GM18868 (cell line): ENCODE measurements at regions not wholly inside any gene's neighbourhood (a gene's known extent, or its start where the extent isn't known, plus 50 kb on each side); places are given as distances from the start of the nearest gene placed in this dataset.

Source experiments
- ATAC-seq: cut with Tn5 transposase; IDR thresholded peaks from one replicate; pipeline ENCODE4 v1.9.1; 2021; ENCODE audit warnings: mild to moderate bottlenecking, moderate library complexity; ENCODE audit not compliant: unreplicated experiment

DNA sequence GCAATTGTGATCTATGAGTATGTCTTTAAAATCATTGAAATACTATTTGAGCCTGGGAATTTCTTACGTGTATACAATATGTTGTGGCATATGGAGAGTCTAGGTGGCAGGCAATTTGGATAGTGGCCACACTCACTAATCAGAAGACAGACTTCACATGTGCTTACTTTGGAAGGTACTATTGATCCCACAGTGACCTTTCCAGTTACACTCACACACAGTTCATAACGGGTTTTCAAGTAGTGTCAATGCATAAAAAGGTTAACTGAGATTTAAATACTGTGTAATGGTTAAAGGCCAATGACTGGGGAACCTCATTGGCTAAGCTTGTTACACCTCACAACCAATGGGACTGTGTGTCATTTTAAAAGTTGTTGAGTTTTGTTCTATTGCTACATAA lies 783.2 kb downstream of the RPA4 start:
- ATAC-seq = no peak

DNA sequence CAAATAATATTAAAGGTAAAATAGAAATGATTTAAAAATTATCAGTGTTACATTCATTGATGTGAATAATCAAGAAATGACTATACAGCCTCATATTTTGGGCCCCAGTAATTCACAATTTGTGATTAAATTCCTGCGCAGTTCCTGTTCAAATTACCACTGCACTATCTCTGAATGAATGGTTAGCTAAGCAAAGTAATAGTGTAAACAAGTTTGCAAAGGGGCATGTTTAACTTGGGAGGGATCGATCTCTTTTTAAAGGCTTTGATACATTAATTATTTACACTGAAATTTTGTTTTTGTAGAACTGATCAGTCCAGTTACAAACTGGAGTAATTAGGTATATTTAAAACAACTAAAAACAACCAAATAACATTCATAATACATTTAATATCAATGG lies 784.4 kb downstream of the RPA4 start:
- ATAC-seq = no peak

DNA sequence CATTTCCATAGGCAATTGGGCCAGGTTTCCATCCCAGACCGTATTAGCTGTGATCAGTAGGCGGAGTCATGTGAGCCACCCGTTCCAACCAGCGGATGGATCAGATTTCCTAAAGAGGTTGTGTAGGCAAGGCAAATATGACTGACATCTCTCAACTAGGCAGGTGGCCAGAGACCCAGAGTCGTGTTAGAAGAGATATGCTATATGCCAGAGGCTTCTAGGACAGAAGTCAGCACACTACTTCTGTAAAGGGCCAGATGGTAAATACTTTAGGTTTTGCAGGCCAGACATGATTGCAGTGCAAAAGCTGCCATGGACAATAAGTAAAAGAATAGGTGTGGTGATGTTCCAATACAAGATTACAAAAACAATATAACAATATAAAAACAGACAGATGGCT lies 788.4 kb downstream of the RPA4 start:
- ATAC-seq = no peak

DNA sequence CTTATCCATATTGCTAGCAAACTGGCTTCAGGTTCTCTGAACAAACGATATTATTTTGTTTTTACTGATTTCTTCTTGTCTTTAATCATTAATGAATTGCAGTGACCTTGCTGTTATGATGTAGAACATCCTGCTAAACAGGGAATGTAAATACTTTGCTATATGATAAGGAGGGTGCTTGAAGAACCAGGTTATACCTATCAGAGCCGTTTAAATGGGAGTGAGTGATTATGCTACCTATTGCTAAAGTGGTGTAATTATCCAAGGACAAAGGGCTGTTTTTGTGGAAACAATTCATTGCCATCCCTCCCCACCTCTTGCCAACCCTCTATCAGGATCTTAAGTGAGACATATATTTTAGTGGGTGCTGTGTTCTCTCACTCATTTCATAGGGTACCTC lies 788.9 kb downstream of the RPA4 start:
- no peak for ATAC-seq

DNA sequence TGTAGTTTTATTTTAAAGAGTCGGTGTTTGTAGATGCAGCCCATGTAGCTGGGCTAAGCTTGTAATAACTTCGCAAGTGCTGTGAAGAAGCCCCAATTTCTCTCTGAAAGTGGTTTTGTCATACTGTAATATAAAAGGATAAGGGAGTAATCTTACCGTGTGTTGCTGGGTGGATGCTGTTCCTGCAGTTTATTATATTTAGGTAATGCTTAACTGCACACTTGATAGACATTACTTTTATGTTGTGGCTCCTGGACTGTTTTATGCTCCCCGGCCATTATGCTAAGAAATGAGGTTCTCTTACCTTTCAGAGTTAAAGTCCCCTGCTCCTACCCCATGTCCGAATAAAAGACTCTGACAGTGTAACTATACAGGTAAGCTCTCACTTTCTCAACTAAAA lies 789.4 kb downstream of the RPA4 start:
- no peak for ATAC-seq

DNA sequence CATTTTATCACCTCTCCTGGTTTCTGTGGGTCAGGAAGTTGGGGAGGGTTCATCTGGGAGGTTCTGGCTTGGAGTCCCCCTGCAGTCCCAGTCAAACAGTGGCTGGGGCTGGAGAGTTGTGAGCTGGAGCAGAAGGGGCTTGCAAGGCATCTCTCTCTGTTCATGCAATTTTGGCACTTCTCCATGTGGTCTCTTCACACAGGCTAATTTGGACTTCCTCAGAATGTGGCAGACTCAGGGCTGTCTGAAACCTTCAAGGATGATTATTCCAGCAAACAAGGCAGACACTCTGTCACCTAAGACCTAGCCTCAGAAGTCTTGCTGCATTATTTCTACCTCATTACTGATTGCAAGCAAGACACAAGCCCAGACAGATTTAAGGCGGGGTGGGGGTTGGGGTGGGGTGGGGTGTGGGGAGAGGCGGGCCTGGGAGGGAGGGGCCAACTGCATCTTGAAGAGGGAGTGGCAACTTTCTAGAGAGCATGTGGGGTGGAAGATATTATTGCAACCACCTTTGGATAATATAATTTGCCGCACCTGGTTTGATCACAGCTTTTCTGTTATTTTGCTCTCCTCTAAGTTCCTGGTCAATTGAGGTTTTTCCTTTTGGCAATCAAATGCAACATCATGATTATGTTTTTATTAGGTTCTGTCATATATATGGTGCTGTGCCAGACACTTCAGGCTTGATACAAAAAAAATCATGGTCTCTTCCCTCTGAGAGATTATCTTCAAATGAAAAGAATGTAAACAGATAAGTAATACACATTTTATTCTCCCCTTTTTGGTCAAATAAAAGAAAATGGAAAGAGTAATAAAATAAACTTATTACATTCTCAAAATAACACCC lies 799.5 kb downstream of the RPA4 start:
- no peak for ATAC-seq

DNA sequence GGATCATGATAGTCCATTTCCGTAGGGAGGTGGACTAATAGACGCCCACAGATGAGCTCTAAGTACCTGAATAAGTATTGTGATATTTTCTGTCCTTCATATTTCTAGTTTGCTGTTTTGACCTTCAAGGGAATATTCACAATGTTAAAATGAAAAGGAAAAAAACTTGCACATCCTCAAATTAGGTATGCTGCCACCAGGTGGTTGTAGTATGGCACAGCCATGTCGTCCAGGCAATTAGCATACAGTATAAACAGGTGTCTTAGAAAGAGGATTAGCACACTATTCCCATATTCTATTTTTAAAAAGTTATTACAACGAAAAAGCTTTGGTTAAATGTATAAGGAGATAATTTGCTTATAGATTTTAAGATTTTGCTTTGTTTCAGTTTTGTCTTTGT lies 802.0 kb downstream of the RPA4 start:
- peak; percentile 68 for ATAC-seq

DNA sequence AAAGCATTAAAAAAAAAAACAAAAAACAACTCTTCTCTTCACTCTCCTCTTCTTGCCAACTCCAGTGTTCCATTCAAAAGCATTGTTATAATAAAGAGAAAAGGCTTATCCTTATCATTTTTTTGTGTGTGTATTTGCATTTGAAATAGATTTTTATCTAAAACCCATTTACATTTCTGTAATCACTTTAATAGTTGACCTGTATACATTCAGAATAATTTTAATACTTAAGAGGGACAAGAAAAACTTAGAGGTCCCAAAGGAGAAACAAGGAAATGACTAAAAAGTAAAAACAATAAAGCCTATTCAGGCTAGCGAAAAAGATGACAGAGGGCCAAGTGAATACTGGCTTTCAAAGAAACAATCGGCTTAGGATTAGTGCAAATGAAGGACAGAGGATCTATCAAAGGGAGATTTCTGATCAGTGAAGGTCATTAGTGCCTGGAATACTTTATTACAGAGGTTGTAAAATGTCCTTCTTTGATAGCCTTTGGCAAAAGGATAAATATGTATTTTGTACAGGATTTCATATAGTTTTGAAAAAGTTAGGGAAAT lies 808.3 kb downstream of the RPA4 start:
- ATAC-seq = no peak

DNA sequence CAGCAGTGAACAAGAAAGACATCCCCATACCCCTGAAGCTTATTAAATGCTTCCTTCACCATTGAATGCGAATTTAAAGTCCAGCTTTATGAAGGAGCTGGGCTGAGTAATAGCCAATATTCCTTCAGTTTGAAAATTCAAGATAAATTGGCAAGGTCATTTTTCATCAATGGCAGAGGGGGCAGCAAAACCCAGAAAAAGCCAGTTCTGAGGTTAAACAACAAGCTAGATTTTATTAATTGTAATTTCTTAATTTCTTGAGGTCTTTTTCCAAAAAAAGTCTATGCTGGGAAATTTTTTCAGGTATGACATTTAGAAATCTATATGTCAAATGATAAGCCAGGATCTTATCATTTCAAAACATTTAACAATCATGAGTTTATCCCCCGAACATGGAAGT lies 808.9 kb downstream of the RPA4 start:
- ATAC-seq = no peak

DNA sequence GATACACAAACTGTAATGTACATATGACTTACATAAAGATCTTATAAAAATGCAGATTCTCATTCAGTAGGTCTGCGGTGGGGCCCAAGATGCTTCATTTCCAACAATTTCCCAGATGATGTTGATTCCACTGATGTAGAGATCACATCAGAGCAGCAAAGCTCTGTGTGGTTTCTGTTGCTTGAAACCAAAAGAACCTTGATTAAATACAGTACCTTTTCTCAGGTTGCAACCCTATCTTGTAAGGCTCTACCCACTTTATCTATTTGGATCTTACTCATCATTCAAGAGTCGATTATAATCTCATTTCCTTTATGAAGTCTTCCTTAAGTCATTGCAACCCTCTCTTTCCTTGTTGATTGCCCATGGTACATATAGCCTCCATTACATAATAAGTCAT lies 816.8 kb downstream of the RPA4 start:
- no peak for ATAC-seq

DNA sequence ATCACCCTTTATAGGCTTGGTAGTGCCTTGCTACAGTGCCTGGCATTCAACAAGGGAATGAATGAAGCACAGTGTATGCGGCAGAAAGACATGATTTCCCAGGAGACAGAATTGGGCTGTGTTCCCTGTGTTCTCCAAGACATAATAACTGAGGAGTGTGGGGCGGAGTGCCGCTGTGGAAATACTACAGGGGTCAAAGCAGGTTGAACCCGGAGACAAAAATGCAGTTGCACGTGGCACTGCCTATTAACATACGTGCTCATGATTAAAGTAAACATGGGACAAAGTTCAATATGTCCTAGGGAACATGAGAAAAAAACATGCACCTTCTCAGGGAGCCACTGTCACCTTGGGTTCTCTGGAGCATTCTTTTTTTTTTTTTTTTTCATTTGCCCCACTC lies 820.8 kb downstream of the RPA4 start:
- no peak for ATAC-seq

DNA sequence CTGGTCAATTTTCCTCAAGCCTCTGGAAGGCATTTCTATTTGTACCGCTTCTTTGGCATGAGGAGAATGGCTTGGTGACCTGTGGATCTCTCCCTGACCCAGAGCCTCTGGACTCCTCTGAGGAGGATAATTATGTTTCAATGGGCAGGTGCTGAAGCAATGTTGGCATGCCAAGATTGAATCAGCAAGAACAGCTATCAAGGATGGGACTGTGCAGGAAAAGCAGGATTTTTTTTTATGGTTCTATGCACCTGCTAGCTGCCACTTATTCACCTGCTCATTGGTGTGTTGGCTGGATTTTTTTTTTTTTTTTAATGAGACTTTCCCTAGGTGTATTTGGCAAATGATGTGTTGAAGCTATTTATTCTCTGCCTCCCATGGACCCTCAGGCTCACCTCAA lies 821.2 kb downstream of the RPA4 start:
- no peak for ATAC-seq

DNA sequence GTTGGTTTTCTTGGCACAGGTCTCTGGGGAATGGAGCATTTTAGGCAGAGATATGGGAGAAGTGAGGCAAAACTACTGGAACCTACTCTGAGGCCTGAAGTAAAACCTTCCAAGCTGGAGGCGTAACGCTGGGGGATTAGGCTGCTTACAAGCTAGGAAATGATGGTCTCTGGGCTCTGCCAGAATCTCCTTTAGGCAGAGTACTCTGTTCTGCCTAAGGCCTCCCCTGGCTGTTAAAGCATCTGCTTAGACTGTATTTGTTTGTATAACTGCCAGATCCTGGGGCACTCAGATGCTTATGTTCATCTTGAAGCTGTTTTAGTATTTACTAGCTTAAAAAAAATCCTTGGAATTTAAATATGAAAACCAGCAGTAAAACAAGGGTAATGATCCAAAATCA lies 822.2 kb downstream of the RPA4 start:
- no peak for ATAC-seq

DNA sequence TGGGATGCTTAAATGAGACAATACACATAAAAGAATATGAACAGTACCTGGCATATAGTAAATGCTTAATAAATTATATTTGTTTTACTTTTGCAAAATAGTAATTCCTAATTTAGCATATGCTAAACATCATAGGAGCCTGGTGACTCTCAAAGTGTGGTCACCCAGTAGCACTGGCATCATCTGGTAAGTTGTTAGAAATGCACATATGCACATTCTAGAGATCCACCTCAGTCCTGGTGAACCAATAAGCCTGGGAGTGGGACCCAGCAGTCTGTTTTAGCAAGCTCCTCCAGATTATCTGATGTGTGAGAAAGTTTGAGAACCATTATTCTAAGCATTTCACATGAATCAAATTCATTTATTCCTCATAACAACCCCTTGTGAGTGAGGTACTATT lies 830.4 kb downstream of the RPA4 start:
- no peak for ATAC-seq

DNA sequence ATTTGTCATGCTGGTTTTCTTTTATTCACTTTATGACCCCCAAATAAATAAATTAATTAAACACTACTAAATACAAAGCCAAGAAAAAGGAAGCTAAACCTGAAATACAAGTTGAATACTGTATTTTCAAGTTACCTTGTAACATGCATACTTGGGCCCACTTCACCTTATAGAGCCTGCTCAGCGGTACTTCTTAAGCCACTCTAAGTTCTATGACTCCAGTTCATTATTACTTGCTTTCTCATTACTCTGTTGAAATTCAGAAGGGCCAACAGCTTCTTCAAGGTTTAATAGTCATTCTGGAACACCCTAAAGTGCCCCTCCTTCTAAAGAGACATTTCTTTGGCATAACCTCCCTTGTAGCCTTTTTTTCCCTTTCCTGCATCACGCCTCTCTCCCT lies 844.5 kb downstream of the RPA4 start:
- ATAC-seq = no peak

DNA sequence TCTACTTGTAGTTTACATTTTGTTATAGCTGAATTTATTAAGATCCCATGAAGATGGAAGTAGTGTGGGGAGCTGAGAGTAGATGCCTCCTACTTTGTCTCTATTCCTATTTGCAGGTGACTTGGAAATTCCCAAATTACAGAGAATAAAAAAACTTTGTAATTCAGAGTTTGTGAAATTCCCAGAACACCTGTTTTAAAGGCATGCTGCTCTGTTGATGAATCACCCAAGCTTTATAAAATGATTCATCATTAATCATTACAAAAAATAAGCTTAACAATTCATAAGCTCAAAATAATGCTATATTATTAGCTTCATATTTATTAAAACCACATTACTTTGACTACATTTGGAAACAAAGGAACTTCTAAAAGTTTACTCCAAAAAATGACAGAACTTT lies 856.3 kb downstream of the RPA4 start:
- ATAC-seq = no peak

DNA sequence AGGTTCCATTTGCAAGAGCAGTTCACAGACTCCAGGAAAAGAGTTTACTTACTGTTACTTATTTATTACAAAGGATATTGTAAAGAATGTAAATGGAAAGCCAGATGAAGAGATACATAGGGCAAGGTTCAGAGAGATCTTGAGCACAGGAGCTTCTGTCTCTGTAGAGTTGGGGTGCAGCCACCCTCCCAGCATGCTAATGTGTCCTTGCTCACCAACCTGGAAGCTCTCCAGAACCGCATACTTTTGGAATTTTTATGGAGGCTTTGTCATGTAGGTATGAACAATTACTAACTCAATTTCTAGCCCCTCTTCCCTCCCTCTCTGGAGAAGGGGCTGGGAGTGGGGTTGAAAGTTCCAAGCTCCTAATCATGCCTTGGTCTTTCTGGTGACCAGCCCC lies 857.2 kb downstream of the RPA4 start:
- ATAC-seq = no peak

DNA sequence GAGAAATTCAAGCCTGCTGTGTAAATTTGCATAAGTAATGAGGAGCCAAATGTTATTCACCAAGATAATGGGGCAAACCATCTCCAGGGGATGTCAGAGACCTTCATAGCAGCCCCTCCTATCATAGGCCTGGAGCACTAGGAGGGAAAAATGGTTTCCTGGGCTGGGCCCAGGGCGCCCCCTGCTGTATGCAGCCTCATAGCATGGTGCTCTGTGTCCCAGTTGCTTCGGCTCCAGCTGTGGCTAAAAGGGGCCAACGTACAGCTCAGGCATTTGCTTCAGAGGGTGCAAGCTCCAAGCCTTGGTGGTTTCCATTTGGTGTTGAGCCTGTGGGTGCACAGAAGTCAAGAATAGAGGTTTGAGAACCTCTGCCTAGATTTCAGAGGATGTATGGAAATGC lies 859.3 kb downstream of the RPA4 start:
- no peak for ATAC-seq

DNA sequence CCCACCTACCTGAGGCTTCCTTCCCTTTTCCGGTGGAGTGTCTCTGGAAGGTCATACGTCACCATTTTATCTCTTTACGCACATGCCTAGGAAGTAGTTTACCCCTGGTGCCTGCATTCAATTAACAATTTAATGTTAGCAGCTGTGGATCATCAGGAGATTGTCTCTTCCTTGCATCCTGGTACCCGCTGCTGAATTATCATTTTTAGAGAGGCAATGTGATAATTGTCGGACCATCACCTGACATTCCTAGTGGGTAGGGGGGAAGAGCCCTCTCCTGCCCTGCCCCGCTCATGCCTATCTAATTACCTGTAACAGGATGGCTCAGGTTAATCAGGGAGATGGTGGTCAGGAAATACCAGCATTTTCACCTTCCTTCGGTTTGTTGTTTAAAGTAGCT lies 863.6 kb downstream of the RPA4 start:
- ATAC-seq = no peak

DNA sequence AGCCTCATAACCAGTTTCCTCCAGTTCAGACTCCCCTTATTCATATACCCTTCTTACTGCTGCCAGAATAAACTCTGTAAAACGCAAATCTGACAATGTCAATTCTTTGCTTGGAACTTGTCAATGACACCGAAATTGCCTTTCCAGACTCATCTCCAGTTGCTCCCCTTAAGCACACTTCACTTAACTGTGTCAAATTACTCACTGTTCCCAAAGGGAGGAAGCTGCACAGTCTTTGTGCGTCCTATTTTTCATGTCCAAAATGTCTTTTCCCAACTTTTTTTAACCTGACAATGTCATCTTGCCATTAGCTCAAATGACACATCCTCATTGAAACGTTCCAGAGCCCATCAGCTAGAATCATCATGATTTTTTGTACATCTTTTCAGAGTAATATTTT lies 867.3 kb downstream of the RPA4 start:
- no peak for ATAC-seq

DNA sequence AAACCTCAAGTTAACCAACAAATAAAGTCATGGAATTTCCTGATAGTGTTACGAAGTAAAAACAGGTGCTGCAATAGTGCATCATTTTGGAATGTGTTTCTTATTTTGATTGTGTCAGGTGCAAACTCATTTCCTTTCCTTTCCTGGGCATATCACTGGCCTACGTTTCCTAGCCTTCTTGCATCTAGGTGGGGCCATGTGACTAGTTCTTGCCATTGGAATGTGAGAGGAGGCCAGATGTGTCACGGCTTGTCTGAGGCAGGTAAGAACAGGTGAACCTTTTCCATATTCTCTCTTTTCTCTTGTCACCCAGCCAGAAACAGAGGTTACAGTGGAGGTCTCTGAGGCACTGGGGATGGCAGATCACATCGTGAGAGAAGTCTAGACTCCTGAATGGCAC lies 868.0 kb downstream of the RPA4 start:
- ATAC-seq = no peak

DNA sequence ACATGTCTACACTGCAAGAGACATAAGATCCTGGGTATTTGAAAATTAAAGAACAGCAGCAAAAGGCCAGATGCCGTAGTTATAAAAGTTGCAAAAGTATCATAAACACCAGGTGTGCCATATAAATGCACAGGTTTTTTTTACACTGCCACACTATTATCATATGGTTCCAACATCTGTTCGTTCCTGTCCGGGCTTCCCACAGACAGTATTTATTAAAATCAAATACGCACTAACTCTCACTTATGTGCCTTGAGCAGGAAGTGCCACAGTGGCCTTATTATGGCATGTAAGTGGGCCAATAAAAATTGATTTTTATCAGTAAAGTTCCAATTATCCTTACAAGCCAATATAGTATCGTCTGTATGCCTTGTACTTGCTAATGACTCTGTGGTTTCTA lies 873.2 kb downstream of the RPA4 start:
- ATAC-seq = no peak

DNA sequence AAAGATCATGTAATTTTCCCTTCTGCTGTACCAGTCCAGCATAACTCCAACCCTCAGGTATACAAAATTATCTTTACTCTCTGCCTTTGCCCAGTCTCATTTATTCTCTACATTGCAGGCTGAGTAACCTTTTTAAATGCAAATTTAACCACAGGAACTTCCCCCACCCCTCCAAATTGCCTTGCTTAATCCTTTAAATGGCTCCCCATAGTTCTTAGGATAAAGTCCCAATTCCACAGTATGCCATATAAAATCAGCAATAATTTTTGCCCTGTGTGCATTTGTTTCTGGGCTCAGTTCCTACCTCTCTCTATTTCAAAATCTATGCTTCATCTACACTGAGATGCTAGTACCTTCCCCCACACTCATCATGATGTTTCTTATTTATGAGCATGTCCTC lies 879.7 kb downstream of the RPA4 start:
- ATAC-seq = no peak
